Lower leg skin (tissue), 4 donors: ENCODE measurements at regions not wholly inside any gene's neighbourhood (a gene's known extent, or its start where the extent isn't known, plus 50 kb on each side); places are given as distances from the start of the nearest gene placed in this dataset.

ENCODE experiments used
- DNase-seq, 2 donors: peaks; one replicate each; pipeline ENCODE4 v3.0.0-alpha.2; 2019; ENCODE audit warnings: low spot score in 2 of 2
- H3K4me3 ChIP-seq: fragments of 200-600 bp; sonication (generic); 2 replicates; pipeline ENCODE4 v1.5.1; 2017; ENCODE audit warnings: mild to moderate bottlenecking, low read depth; ENCODE audit not compliant: poor library complexity, severe bottlenecking
- CTCF ChIP-seq, 3 donors: fragments of 450-650 bp; IDR thresholded peaks; one replicate each; pipeline ENCODE4 v1.5.1; 2016; ENCODE audit warnings: antibody characterized with exemption in 3 of 3, mild to moderate bottlenecking in 3 of 3, moderate library complexity in 2 of 3
- POLR2A ChIP-seq, 2 donors: fragments of 450-650 bp; IDR thresholded peaks; one replicate each; pipeline ENCODE4 v1.6.1; 2016 to 2017; ENCODE audit warnings: antibody characterized with exemption in 2 of 2, mild to moderate bottlenecking in 1 of 2, moderate library complexity in 1 of 2
- WGBS, 2 donors: methylation state at CpG; one replicate each; pipeline ENCODE4 v1.1.5; 2018; 5-methylcytosine and 5-hydroxymethylcytosine counted together
- intact Hi-C: fragments of 100-400 bp; cut with DNase I; formaldehyde crosslinking; loops from one replicate; pipeline ENCODE4 v1.15.0; 2023; ENCODE audit warnings: low total_unique reads

- WGBS, 2 donors, result 76 to 89% methylated on average over 5 of the region's 5 CpGs
- H3K4me3 ChIP-seq, result no peak overlapping the region
- intact Hi-C loops, result no loop called here
- no peak for DNase-seq
- no peak for TF ChIP-seq CTCF (IDR thresholded peaks at IDR 0.05)
- no peak for TF ChIP-seq POLR2A (IDR thresholded peaks at IDR 0.05)
Observed at GRCh38 chr2:7849531-7849930, 832.3 kb upstream of the ID2 start.

- TF ChIP-seq CTCF (IDR thresholded peaks at IDR 0.05) (no peak), POLR2A (IDR thresholded peaks at IDR 0.05) (no peak)
- no peak for DNase-seq
- WGBS, 2 donors, result 61 to 69% methylated on average over 2 of the region's 2 CpGs
- intact Hi-C loops, result no loop called here
- H3K4me3 ChIP-seq, result no peak overlapping the region
Observed at GRCh38 chr2:7852546-7852945, 829.3 kb upstream of the ID2 start.

GRCh38 chr2:7857904-7858303, 824.0 kb upstream of the ID2 start:
- 35 to 45% methylated on average over 1 of the region's 1 CpG for WGBS, 2 donors
- TF ChIP-seq CTCF (IDR thresholded peaks at IDR 0.05) (no peak), POLR2A (IDR thresholded peaks at IDR 0.05) (no peak)
- no peak overlapping the region for H3K4me3 ChIP-seq
- DNase-seq, result no peak
- intact Hi-C loops, result no loop called here

- intact Hi-C loops, result no loop called here
- DNase-seq, result no peak
- TF ChIP-seq CTCF (IDR thresholded peaks at IDR 0.05) (no peak), POLR2A (IDR thresholded peaks at IDR 0.05) (no peak)
- H3K4me3 ChIP-seq, result no peak overlapping the region
- 67 to 72% methylated on average over 2 of the region's 2 CpGs for WGBS, 2 donors
Observed at GRCh38 chr2:7858624-7859023, 823.2 kb upstream of the ID2 start.

GRCh38 chr2:7860693-7861092, 821.2 kb upstream of the ID2 start:
- intact Hi-C loops, result no loop called here
- no peak overlapping the region for H3K4me3 ChIP-seq
- no peak for DNase-seq
- no peak for TF ChIP-seq CTCF (IDR thresholded peaks at IDR 0.05)
- WGBS, 2 donors, result 42 to 47% methylated on average over 2 of the region's 2 CpGs

- no peak for DNase-seq
- intact Hi-C loops, result no loop called here
- WGBS, 2 donors, result 78 to 80% methylated on average over 8 of the region's 8 CpGs
- TF ChIP-seq POLR2A (IDR thresholded peaks at IDR 0.05) (no peak), CTCF (IDR thresholded peaks at IDR 0.05) (no peak)
- no peak overlapping the region for H3K4me3 ChIP-seq
Observed at GRCh38 chr2:7861910-7862702, 819.8 kb upstream of the ID2 start.
